ENCODE measurements at regions not wholly inside any gene's neighbourhood (a gene's known extent, or its start where the extent isn't known, plus 50 kb on each side); places are given as distances from the start of the nearest gene placed in this dataset.

DNA sequence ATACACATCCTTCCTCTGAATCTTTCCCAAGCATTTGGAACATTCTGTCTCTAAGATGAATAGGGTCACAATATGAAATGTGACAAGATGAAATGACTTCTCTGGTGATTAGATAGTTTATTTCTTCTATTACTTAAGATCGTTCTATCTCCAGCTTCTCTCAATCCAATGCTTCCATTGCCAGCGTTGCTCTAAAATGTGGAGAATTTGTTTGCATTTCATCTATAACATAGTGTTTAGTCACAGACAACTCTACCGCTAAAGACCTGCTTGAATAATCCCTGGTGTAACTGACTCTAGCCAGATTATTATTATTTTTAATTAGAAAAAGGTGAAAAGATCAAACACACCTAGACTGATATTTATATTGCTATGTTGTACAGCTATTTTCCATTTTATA is 184.7 kb upstream of the PRICKLE1 start:
- no peak for ATAC-seq
- Histone ChIP-seq H3K4me3 (no peak overlapping the region), H3K4me1 (no peaks in the 10 kb centered on the region), H3K27ac (no peak overlapping the region), H3K36me3 (no peaks in the 10 kb centered on the region), H3K27me3 (no peaks in the 10 kb centered on the region), H3K9me3 (peaks cover 0 to 9% (median 0%) of the 10 kb centered on the region in 3 donors)
- no peak for TF ChIP-seq POLR2AphosphoS5 (IDR thresholded peaks at IDR 0.05)
- TF ChIP-seq POLR2A (IDR thresholded peaks at IDR 0.05), result no peak
- no peak for TF ChIP-seq EP300 (IDR thresholded peaks at IDR 0.05)
- TF ChIP-seq, protein P1, sequence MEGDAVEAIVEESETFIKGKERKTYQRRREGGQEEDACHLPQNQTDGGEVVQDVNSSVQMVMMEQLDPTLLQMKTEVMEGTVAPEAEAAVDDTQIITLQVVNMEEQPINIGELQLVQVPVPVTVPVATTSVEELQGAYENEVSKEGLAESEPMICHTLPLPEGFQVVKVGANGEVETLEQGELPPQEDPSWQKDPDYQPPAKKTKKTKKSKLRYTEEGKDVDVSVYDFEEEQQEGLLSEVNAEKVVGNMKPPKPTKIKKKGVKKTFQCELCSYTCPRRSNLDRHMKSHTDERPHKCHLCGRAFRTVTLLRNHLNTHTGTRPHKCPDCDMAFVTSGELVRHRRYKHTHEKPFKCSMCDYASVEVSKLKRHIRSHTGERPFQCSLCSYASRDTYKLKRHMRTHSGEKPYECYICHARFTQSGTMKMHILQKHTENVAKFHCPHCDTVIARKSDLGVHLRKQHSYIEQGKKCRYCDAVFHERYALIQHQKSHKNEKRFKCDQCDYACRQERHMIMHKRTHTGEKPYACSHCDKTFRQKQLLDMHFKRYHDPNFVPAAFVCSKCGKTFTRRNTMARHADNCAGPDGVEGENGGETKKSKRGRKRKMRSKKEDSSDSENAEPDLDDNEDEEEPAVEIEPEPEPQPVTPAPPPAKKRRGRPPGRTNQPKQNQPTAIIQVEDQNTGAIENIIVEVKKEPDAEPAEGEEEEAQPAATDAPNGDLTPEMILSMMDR (IDR thresholded peaks at IDR 0.05), result no peak
- 52 to 64% methylated on average over 3 of the region's 3 CpGs for WGBS, 2 donors (ENCODE audit: low coverage in 1 of 2)

DNA sequence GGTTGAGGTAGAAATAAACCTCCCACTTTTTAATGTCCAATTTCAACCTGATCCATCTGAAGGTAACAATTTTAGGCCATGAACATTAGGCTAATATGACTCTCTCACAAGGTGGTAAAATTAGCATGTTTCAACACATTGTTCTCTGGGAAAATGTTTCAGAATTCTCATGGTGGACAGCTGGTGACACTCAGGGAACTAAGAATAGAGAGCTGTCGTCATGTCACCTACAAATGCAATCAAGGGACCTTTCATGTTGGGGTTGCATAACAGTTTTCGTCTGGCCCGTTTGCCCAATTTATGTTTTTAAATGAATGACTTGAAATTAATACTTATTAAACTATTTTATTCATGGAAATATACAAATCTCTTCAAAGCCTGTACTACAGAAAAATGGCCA is 180.7 kb upstream of the PRICKLE1 start:
- no peak overlapping the region for H3K4me3 ChIP-seq
- TF ChIP-seq POLR2A (IDR thresholded peaks at IDR 0.05), result no peak
- TF ChIP-seq EP300 (IDR thresholded peaks at IDR 0.05), result no peak
- TF ChIP-seq, protein P1 (IDR thresholded peaks at IDR 0.05), result no peak
- no peak for TF ChIP-seq POLR2AphosphoS5 (IDR thresholded peaks at IDR 0.05)
- peaks cover 0 to 9% (median 0%) of the 10 kb centered on the region in 3 donors for H3K9me3 ChIP-seq
- H3K4me1 ChIP-seq, result no peaks in the 10 kb centered on the region
- no peak overlapping the region for H3K27ac ChIP-seq
- no peaks in the 10 kb centered on the region for H3K36me3 ChIP-seq
- H3K27me3 ChIP-seq, result no peaks in the 10 kb centered on the region
- WGBS, 2 donors (ENCODE audit: low coverage in 1 of 2), result 70 to 86% methylated on average over 3 of the region's 3 CpGs
- no peak for ATAC-seq

DNA sequence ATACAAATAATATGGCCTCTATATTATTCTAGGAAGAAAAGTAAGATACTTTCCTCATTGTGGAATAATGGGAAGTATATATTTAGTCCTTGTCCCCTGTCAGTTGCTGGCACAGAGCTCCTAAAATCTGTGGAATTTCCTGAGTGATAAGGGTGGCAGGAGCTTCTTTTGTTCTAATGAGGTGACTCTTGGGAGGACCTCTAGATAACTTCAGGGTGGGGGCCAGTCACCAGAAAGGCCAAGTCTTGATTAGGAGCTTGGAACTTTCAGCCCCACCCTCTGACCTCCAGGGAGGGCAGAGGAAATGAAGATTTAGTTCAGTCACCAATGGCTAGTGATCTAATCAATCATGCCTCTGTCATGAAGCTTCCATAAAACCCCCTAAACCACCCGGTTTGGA is 179.9 kb upstream of the PRICKLE1 start:
- Histone ChIP-seq H3K9me3 (peaks cover 0 to 9% (median 0%) of the 10 kb centered on the region in 3 donors), H3K36me3 (no peaks in the 10 kb centered on the region), H3K27ac (no peak overlapping the region), H3K4me3 (no peak overlapping the region), H3K27me3 (no peaks in the 10 kb centered on the region), H3K4me1 (no peaks in the 10 kb centered on the region)
- no peak for ATAC-seq
- WGBS, 2 donors (ENCODE audit: low coverage in 1 of 2), result 20 to 33% methylated on average over 1 of the region's 1 CpG
- TF ChIP-seq, protein P1 (IDR thresholded peaks at IDR 0.05), result no peak
- TF ChIP-seq EP300 (IDR thresholded peaks at IDR 0.05) (no peak), POLR2AphosphoS5 (IDR thresholded peaks at IDR 0.05) (no peak), POLR2A (IDR thresholded peaks at IDR 0.05) (no peak)

DNA sequence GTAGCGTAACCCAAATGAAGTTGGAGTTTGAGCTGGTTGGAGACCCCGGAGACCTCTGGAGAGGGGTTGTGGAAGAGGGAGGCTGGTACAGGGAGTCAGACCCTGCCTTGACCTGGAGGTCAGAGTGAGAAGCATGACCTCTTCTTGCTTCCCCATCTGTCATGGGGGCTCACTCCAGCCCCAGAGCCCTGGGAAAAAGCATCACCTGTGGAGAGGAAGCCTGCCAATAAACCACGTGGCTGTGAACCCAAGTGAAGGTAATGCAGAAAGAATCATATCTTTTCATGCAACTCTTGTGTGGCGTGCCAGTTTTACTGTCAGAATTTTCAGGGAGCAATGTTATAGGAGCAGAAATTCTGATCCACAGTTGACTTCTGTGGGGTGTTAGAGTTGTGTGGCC is 178.5 kb upstream of the PRICKLE1 start:
- H3K27me3 ChIP-seq, result no peaks in the 10 kb centered on the region
- H3K36me3 ChIP-seq, result no peaks in the 10 kb centered on the region
- H3K9me3 ChIP-seq, result peaks cover 0 to 9% (median 0%) of the 10 kb centered on the region in 3 donors
- H3K4me1 ChIP-seq, result no peaks in the 10 kb centered on the region
- no peak overlapping the region for H3K4me3 ChIP-seq
- no peak for ATAC-seq
- 90 to 100% methylated on average over 1 to 3 of the region's 4 CpGs for WGBS, 2 donors (ENCODE audit: low coverage in 1 of 2)
- TF ChIP-seq, protein P1 (IDR thresholded peaks at IDR 0.05), result no peak
- H3K27ac ChIP-seq, result no peak overlapping the region

DNA sequence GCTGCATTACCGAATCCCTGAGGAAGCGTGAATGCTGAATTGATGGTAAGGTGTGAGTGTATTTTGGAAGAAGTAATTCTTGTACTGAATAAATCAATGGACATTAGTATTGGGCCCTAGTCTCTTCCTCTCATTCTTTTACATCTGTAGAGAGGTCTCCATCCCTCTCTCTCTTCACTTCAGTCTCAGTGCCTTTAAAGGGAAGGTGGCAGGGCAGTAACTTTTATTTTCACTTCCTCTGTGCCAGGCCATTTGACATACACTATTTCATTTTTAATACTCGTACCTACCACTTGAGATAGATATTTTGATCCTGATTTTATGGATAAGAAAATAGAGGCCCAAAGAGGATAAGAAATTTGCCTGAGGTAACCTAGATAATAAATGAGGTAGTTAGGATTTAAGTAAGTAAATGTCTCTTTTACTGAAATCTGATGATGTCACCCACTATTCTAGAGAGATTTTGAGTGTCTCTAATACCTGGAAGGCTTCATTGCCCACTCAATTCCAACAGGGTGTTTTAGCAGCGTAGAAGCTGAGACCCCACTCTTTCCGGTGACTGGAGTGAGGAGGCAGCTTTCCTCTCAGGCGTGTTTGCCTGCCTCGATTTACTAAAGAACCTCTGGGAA is 177.9 kb upstream of the PRICKLE1 start:
- TF ChIP-seq POLR2AphosphoS5 (IDR thresholded peaks at IDR 0.05) (no peak), EP300 (IDR thresholded peaks at IDR 0.05) (no peak), POLR2A (IDR thresholded peaks at IDR 0.05) (no peak)
- TF ChIP-seq, protein P1 (IDR thresholded peaks at IDR 0.05), result no peak
- Histone ChIP-seq H3K27ac (no peak overlapping the region), H3K9me3 (peaks cover 0 to 9% (median 0%) of the 10 kb centered on the region in 3 donors), H3K36me3 (no peaks in the 10 kb centered on the region), H3K4me1 (no peaks in the 10 kb centered on the region), H3K4me3 (no peak overlapping the region), H3K27me3 (no peaks in the 10 kb centered on the region)
- 92 to 94% methylated on average over 3 to 7 of the region's 7 CpGs for WGBS, 2 donors (ENCODE audit: low coverage in 1 of 2)
- ATAC-seq, result no peak
